ENCODE measurements at regions not wholly inside any gene's neighbourhood (a gene's known extent, or its start where the extent isn't known, plus 50 kb on each side); places are given as distances from the start of the nearest gene placed in this dataset.
A peak's percentile ranks its signal among the peaks of the same experiment; 100 is the strongest.

- ChIA-PET POLR2A (no interaction called here), CTCF (interaction anchor here (1.0 to 4.6 kb wide), 4 partner anchors 56 to 413 kb away, joined by 8 to 16 read pairs (median 9); no protein-coding TSS in a partner anchor)
- DNase-seq (ENCODE audit: low spot score) (peak; percentile 38), ATAC-seq (peak; percentile 90)
- Mint-ChIP-seq H3K9me3 (no peaks in the 10 kb centered on the region), H3K27me3 (ENCODE audit: low read depth) (no peaks in the 10 kb centered on the region), H3K27ac (no peak overlapping the region), H3K36me3 (no peaks in the 10 kb centered on the region), H3K4me3 (no peak overlapping the region), H3K4me1 (no peaks in the 10 kb centered on the region)
- TF ChIP-seq NR3C1 (CRISPR knock-in tag; conservative IDR thresholded peaks at IDR 0.05; ENCODE audit: low read depth) = no peak
- TF ChIP-seq ESRRA (CRISPR knock-in tag; IDR thresholded peaks at IDR 0.05; ENCODE audit: borderline replicate concordance) = no peak
- TF ChIP-seq ZNF219 (CRISPR knock-in tag; IDR thresholded peaks at IDR 0.05; ENCODE audit: borderline replicate concordance) = no peak
- TF ChIP-seq HMGXB4 (CRISPR knock-in tag; IDR thresholded peaks at IDR 0.05) = no peak
- TF ChIP-seq CBFB (CRISPR knock-in tag; IDR thresholded peaks at IDR 0.05; ENCODE audit: low read depth) = no peak
- TF ChIP-seq NFE2L1 (CRISPR knock-in tag; IDR thresholded peaks at IDR 0.05) = no peak
- no peak for TF ChIP-seq ZBTB43 (CRISPR knock-in tag; IDR thresholded peaks at IDR 0.05)
- no peak for TF ChIP-seq EMX1 (CRISPR knock-in tag; IDR thresholded peaks at IDR 0.05)
- TF ChIP-seq STAT6 (CRISPR knock-in tag; conservative IDR thresholded peaks at IDR 0.05; ENCODE audit: low read depth) = no peak
- no peak for TF ChIP-seq AR (CRISPR knock-in tag; IDR thresholded peaks at IDR 0.05)
- TF ChIP-seq RELA (CRISPR knock-in tag; IDR thresholded peaks at IDR 0.05; ENCODE audit: borderline replicate concordance) = no peak
- no peak for TF ChIP-seq NR1H2 (CRISPR knock-in tag; IDR thresholded peaks at IDR 0.05)
Measured at GRCh38 chr7:18119985-18120384, 92.3 kb upstream of the PRPS1L1 start.

GRCh38 chr7:18123508-18124239 lies 96.0 kb upstream of the PRPS1L1 start:
- POLR2A ChIA-PET = no interaction called here
- Mint-ChIP-seq H3K27me3 (ENCODE audit: low read depth) (no peaks in the 10 kb centered on the region), H3K4me1 (peaks cover under 1% of the 10 kb centered on the region), H3K9me3 (no peaks in the 10 kb centered on the region), H3K27ac (no peak overlapping the region), H3K36me3 (no peaks in the 10 kb centered on the region), H3K4me3 (no peak overlapping the region)
- DNase-seq (ENCODE audit: low spot score) (no peak), ATAC-seq (0 out of 2 replicates have a peak, but pooled peaks have one; percentile 26)
- TF ChIP-seq ZNF121 (CRISPR knock-in tag; IDR thresholded peaks at IDR 0.05) (no peak), RELA (CRISPR knock-in tag; IDR thresholded peaks at IDR 0.05; ENCODE audit: borderline replicate concordance) (no peak), OVOL2 (CRISPR knock-in tag; IDR thresholded peaks at IDR 0.05; ENCODE audit: borderline replicate concordance) (no peak), FOXK1 (CRISPR knock-in tag; IDR thresholded peaks at IDR 0.05) (no peak), NR3C1 (CRISPR knock-in tag; conservative IDR thresholded peaks at IDR 0.05; ENCODE audit: low read depth) (no peak), STAT6 (CRISPR knock-in tag; conservative IDR thresholded peaks at IDR 0.05; ENCODE audit: low read depth) (no peak), ZNF263 (CRISPR knock-in tag; IDR thresholded peaks at IDR 0.05; ENCODE audit: low read depth) (no peak)
- CTCF ChIA-PET = no interaction called here
